PC-9 (cell line): ENCODE measurements at regions not wholly inside any gene's neighbourhood (a gene's known extent, or its start where the extent isn't known, plus 50 kb on each side); places are given as distances from the start of the nearest gene placed in this dataset.

Experiments used
- BruUV-seq: library from RNA; stranded (reverse); fragments of 400-500 nt; replicated peaks from 2 replicates; lab custom pipeline; 2021; lab: Mats Ljungman, UMichigan
- CTCF ChIA-PET: fragments of 300-600 bp; sonication (Branson Sonifier 250); formaldehyde crosslinking; loops from one replicate; lab custom pipeline; 2022; ENCODE audit warnings: antibody characterized with exemption; lab: Charles Lee
- POLR2A ChIA-PET: fragments of 300-600 bp; sonication (Branson Sonifier 250); formaldehyde crosslinking; loops from one replicate; lab custom pipeline; 2022; ENCODE audit warnings: antibody characterized with exemption; ENCODE audit not compliant: unreplicated experiment; lab: Charles Lee
- DNase-seq, 2 experiments: peaks; one replicate each; pipeline versions ENCODE4 v3.0.0 to v3.0.0-alpha.2; 2015 to 2022; ENCODE audit warnings: mixed read lengths in 1 of 2
- H2AFZ ChIP-seq: fragments of 200-600 bp; sonication (generic); 2 replicates; pipeline ENCODE4 v1.8.1; 2017; ENCODE audit warnings: antibody characterized with exemption
- H3F3A ChIP-seq: fragments of 200-600 bp; sonication (generic); 2 replicates; pipeline ENCODE4 v1.8.1; 2017; ENCODE audit warnings: antibody characterized with exemption, mild to moderate bottlenecking, low read depth; ENCODE audit not compliant: insufficient read depth
- H3K27ac ChIP-seq: fragments of 200-600 bp; sonication (generic); 2 replicates; pipeline ENCODE4 v1.6.1; 2016; ENCODE audit warnings: mixed run types
- H3K27me3 ChIP-seq: fragments of 200-600 bp; sonication (generic); 2 replicates; pipeline ENCODE4 v1.6.1; 2016; ENCODE audit warnings: low read depth, mixed run types; ENCODE audit not compliant: insufficient read depth
- H3K36me3 ChIP-seq: fragments of 200-600 bp; sonication (generic); 2 replicates; pipeline ENCODE4 v1.6.1; 2016; ENCODE audit warnings: low read depth, mixed run types
- H3K4me1 ChIP-seq: fragments of 200-600 bp; sonication (generic); replicated peaks from 2 replicates; pipeline ENCODE4 v1.6.1; 2016; ENCODE audit warnings: mixed run types; ENCODE audit not compliant: insufficient read depth
- H3K4me2 ChIP-seq: fragments of 200-600 bp; sonication (generic); 2 replicates; pipeline ENCODE4 v1.6.1; 2017; ENCODE audit warnings: mixed run types
- H3K4me3 ChIP-seq: fragments of 200-600 bp; sonication (generic); 2 replicates; pipeline ENCODE4 v1.6.1; 2016; ENCODE audit warnings: mixed run types
- H3K79me2 ChIP-seq: fragments of 200-600 bp; sonication (generic); 2 replicates; pipeline ENCODE4 v1.6.1; 2017; ENCODE audit warnings: low read depth, mixed run types
- H3K9me2 ChIP-seq: fragments of 200-600 bp; sonication (generic); 2 replicates; pipeline ENCODE4 v1.8.1; 2017; ENCODE audit warnings: mild to moderate bottlenecking; ENCODE audit not compliant: insufficient read depth
- H3K9me3 ChIP-seq: fragments of 200-600 bp; sonication (generic); 2 replicates; pipeline ENCODE4 v1.8.1; 2016; ENCODE audit warnings: low read depth; ENCODE audit not compliant: insufficient read depth
- H4K20me1 ChIP-seq: fragments of 200-600 bp; sonication (generic); 2 replicates; pipeline ENCODE4 v1.8.1; 2017; ENCODE audit not compliant: insufficient read depth
- EZH2 ChIP-seq: fragments of 200-600 bp; sonication (generic); IDR thresholded peaks from 2 replicates; pipeline ENCODE4 v1.8.0; 2017; ENCODE audit warnings: antibody characterized with exemption, low read depth
- intact Hi-C: fragments of 100-400 bp; cut with micrococcal nuclease; formaldehyde crosslinking; loops from one replicate; pipeline ENCODE4 v1.10.0; 2022; ENCODE audit not compliant: unreplicated experiment
- TF ChIP-seq, protein P1 (sequence below): fragments of 200-600 bp; sonication (generic); conservative IDR thresholded peaks from 2 replicates; pipeline ENCODE4 v1.6.1; 2017; ENCODE audit warnings: mixed run types, antibody characterized with exemption, mild to moderate bottlenecking, moderate library complexity

GRCh38 chr22:47279746-47280145 lies 517.3 kb downstream of the TBC1D22A start:
- Histone ChIP-seq H3K4me1 (0 out of 2 replicates have a peak, but pooled peaks cover 8% of the 10 kb centered on the region), H3K27ac (no peak overlapping the region), H3K4me2 (no peak overlapping the region), H2AFZ (no peak overlapping the region), H3F3A (no peaks in the 10 kb centered on the region), H3K27me3 (peaks cover 89% of the 10 kb centered on the region), H3K36me3 (no peaks in the 10 kb centered on the region), H3K9me2 (no peaks in the 10 kb centered on the region), H4K20me1 (no peaks in the 10 kb centered on the region), H3K9me3 (no peaks in the 10 kb centered on the region), H3K4me3 (no peak overlapping the region), H3K79me2 (no peaks in the 10 kb centered on the region)
- DNase-seq = no peak
- CTCF ChIA-PET = no interaction called here
- BruUV-seq = no TSS peak
- TF ChIP-seq, protein P1, sequence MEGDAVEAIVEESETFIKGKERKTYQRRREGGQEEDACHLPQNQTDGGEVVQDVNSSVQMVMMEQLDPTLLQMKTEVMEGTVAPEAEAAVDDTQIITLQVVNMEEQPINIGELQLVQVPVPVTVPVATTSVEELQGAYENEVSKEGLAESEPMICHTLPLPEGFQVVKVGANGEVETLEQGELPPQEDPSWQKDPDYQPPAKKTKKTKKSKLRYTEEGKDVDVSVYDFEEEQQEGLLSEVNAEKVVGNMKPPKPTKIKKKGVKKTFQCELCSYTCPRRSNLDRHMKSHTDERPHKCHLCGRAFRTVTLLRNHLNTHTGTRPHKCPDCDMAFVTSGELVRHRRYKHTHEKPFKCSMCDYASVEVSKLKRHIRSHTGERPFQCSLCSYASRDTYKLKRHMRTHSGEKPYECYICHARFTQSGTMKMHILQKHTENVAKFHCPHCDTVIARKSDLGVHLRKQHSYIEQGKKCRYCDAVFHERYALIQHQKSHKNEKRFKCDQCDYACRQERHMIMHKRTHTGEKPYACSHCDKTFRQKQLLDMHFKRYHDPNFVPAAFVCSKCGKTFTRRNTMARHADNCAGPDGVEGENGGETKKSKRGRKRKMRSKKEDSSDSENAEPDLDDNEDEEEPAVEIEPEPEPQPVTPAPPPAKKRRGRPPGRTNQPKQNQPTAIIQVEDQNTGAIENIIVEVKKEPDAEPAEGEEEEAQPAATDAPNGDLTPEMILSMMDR = no peak
- no peak for TF ChIP-seq EZH2
- POLR2A ChIA-PET = no interaction called here
- intact Hi-C loops = no loop called here

DNA sequence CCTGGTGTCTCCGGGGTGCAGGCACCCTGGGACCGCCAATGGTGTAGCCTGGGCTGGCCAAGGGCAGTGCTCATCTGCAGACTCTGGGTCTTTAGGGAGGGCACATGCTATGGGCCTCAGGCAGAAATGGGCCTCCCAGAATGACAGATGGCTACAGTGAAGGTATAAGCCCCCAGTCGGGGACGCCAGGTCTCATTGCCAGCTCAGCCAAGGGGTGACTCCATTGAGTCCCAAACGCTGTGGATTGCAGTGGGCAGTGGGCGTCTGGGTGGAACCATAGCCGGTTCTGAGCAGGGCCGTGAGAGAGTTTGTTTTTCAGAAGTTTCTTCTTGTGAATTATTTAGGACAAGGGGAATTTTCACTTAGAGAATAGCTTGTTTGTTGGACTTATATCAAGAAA lies 516.9 kb downstream of the TBC1D22A start:
- no peaks in the 10 kb centered on the region for H3K9me3 ChIP-seq
- no TSS peak for BruUV-seq
- ChIA-PET CTCF (no interaction called here), POLR2A (no interaction called here)
- intact Hi-C loops = no loop called here
- no peak overlapping the region for H3K4me2 ChIP-seq
- peaks cover 89% of the 10 kb centered on the region for H3K27me3 ChIP-seq
- no peaks in the 10 kb centered on the region for H3K36me3 ChIP-seq
- no peaks in the 10 kb centered on the region for H3F3A ChIP-seq
- H3K27ac ChIP-seq = no peak overlapping the region
- no peak overlapping the region for H2AFZ ChIP-seq
- H3K4me3 ChIP-seq = no peak overlapping the region
- no peak for DNase-seq
- 0 out of 2 replicates have a peak, but pooled peaks cover 8% of the 10 kb centered on the region for H3K4me1 ChIP-seq
- TF ChIP-seq, protein P1 = no peak
- no peak for TF ChIP-seq EZH2
- H3K9me2 ChIP-seq = no peaks in the 10 kb centered on the region
- H3K79me2 ChIP-seq = no peaks in the 10 kb centered on the region
- no peaks in the 10 kb centered on the region for H4K20me1 ChIP-seq

DNA sequence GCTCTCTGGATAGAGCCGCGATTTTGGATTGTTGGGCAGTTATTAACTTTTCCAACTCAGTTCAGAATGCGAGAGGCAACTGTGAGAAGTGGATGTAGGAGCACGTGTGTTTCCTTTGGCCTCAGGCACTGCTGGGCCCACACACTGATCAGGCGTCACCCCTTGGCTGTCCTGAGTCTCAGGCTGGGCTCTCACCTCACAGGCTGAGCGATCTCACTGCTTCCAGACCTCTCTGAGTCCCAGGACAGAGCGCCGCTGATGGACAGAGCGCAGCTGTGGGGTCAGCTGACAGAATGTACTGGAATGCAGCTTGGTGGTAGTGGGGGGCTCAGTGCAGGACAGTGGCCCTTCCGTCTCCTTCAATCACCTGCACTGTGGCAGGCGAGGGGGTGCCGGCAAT lies 516.2 kb downstream of the TBC1D22A start:
- no peaks in the 10 kb centered on the region for H3F3A ChIP-seq
- POLR2A ChIA-PET = no interaction called here
- no peaks in the 10 kb centered on the region for H3K36me3 ChIP-seq
- no peak overlapping the region for H2AFZ ChIP-seq
- H3K9me3 ChIP-seq = no peaks in the 10 kb centered on the region
- DNase-seq = no peak
- CTCF ChIA-PET = no interaction called here
- no peaks in the 10 kb centered on the region for H4K20me1 ChIP-seq
- TF ChIP-seq, protein P1 = no peak
- TF ChIP-seq EZH2 = no peak
- H3K27ac ChIP-seq = no peak overlapping the region
- no peak overlapping the region for H3K4me3 ChIP-seq
- no peak overlapping the region for H3K4me2 ChIP-seq
- no peaks in the 10 kb centered on the region for H3K79me2 ChIP-seq
- H3K9me2 ChIP-seq = no peaks in the 10 kb centered on the region
- 0 out of 2 replicates have a peak, but pooled peaks cover 8% of the 10 kb centered on the region for H3K4me1 ChIP-seq
- intact Hi-C loops = no loop called here
- H3K27me3 ChIP-seq = peaks cover 89% of the 10 kb centered on the region
- no TSS peak for BruUV-seq
